ENCODE measurements at regions not wholly inside any gene's neighbourhood (a gene's known extent, or its start where the extent isn't known, plus 50 kb on each side); places are given as distances from the start of the nearest gene placed in this dataset.
"Not testable (repeated sequence)": the region's sequence is repeated elsewhere in the genome, so short reads cannot be mapped to it uniquely, and the experiment has no call there.

- no peaks in the 10 kb centered on the region for H3K36me3 ChIP-seq (ENCODE audit: control insufficient read depth, insufficient read depth, low read length)
- H3K27ac ChIP-seq (ENCODE audit: low read depth, low read length) = no peak overlapping the region
- no peaks in the 10 kb centered on the region for H3K9me3 ChIP-seq (ENCODE audit: control insufficient read depth, insufficient read depth, low read length)
- no peak overlapping the region for H3K9ac ChIP-seq (ENCODE audit: low read depth, low read length)
- H3K4me1 ChIP-seq (ENCODE audit: control insufficient read depth, insufficient read depth, low read length) = no peaks in the 10 kb centered on the region
- H3K4me3 ChIP-seq (ENCODE audit: low read depth, low read length) = no peak overlapping the region
- no peaks in the 10 kb centered on the region for H3K27me3 ChIP-seq (ENCODE audit: control insufficient read depth, insufficient read depth, low read length)
Measured at GRCh38 chr13:44637581-44637980, 61.5 kb upstream of the TSC22D1 start.

GRCh38 chr13:44629465-44630183 lies 53.5 kb upstream of the TSC22D1 start:
- Histone ChIP-seq H3K9me3 (ENCODE audit: control insufficient read depth, insufficient read depth, low read length) (no peaks in the 10 kb centered on the region), H3K4me1 (ENCODE audit: control insufficient read depth, insufficient read depth, low read length) (no peaks in the 10 kb centered on the region), H3K27ac (ENCODE audit: low read depth, low read length) (no peak overlapping the region), H3K9ac (ENCODE audit: low read depth, low read length) (no peak overlapping the region), H3K4me3 (ENCODE audit: low read depth, low read length) (no peak overlapping the region), H3K36me3 (ENCODE audit: control insufficient read depth, insufficient read depth, low read length) (no peaks in the 10 kb centered on the region), H3K27me3 (ENCODE audit: control insufficient read depth, insufficient read depth, low read length) (no peaks in the 10 kb centered on the region)

DNA sequence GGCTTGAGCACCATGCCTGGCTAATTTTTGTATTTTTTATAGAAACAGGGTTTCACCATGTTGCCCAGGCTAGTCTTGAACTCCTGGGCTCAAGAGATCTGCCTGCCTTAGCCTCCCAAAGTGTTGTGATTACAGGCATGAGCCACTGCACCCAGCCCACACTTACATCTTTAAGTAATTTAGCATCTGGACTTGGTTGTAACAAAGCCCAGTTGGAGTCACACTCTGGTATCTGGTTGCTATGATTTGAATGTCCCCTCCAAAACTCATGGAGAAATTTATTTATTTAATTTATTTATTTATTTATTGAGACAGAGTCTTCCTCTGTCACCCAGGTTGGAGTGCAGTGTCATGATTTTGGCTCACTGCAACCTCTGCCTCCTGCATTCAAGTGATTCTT lies 52.7 kb upstream of the TSC22D1 start:
- H3K9ac ChIP-seq (ENCODE audit: low read depth, low read length); H3K4me3 ChIP-seq (ENCODE audit: low read depth, low read length); H3K27ac ChIP-seq (ENCODE audit: low read depth, low read length): not testable (repeated sequence)

DNA sequence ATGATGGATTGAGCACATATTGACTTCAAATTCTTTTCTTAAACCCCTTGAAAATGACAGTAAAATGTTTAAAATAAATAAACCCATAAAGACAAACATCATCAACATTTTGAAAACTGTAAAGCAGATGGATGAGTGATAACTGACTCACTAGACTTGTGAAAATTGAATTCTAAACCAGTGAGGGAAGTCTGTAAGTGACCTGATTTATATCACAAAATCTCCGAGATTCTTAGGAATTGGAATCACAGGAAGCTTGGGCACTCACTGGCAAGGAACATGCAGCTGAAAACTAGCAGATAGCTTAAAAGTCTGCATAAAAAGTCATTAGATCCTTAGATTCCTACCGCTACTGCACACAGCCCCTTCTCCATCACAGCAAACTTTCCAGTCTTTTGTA lies 51.3 kb upstream of the TSC22D1 start:
- Histone ChIP-seq H3K9ac (ENCODE audit: low read depth, low read length) (no peak overlapping the region), H3K36me3 (ENCODE audit: control insufficient read depth, insufficient read depth, low read length) (no peaks in the 10 kb centered on the region), H3K27ac (ENCODE audit: low read depth, low read length) (no peak overlapping the region), H3K4me3 (ENCODE audit: low read depth, low read length) (no peak overlapping the region), H3K4me1 (ENCODE audit: control insufficient read depth, insufficient read depth, low read length) (no peaks in the 10 kb centered on the region), H3K27me3 (ENCODE audit: control insufficient read depth, insufficient read depth, low read length) (no peaks in the 10 kb centered on the region), H3K9me3 (ENCODE audit: control insufficient read depth, insufficient read depth, low read length) (no peaks in the 10 kb centered on the region)

More for the DNA sequence above, 52.7 kb upstream of the TSC22D1 start:
- H3K4me1 ChIP-seq (ENCODE audit: control insufficient read depth, insufficient read depth, low read length); H3K27me3 ChIP-seq (ENCODE audit: control insufficient read depth, insufficient read depth, low read length); H3K36me3 ChIP-seq (ENCODE audit: control insufficient read depth, insufficient read depth, low read length); H3K9me3 ChIP-seq (ENCODE audit: control insufficient read depth, insufficient read depth, low read length): not testable (repeated sequence)

- H3K9ac ChIP-seq (ENCODE audit: low read depth, low read length) = no peak overlapping the region
- H3K27ac ChIP-seq (ENCODE audit: low read depth, low read length) = no peak overlapping the region
- no peaks in the 10 kb centered on the region for H3K27me3 ChIP-seq (ENCODE audit: control insufficient read depth, insufficient read depth, low read length)
- no peaks in the 10 kb centered on the region for H3K4me1 ChIP-seq (ENCODE audit: control insufficient read depth, insufficient read depth, low read length)
- no peak overlapping the region for H3K4me3 ChIP-seq (ENCODE audit: low read depth, low read length)
- no peaks in the 10 kb centered on the region for H3K36me3 ChIP-seq (ENCODE audit: control insufficient read depth, insufficient read depth, low read length)
- H3K9me3 ChIP-seq (ENCODE audit: control insufficient read depth, insufficient read depth, low read length) = no peaks in the 10 kb centered on the region
Measured at GRCh38 chr13:44626176-44626575, 50.0 kb upstream of the TSC22D1 start.

Measured in HUES48 (cell line).